OCI-LY3 (cell line): ENCODE measurements at regions not wholly inside any gene's neighbourhood (a gene's known extent, or its start where the extent isn't known, plus 50 kb on each side); places are given as distances from the start of the nearest gene placed in this dataset.

Experiments used
- H2AFZ ChIP-seq: fragments of 200-600, 300-600 bp; shearing (Covaris generic); 2 replicates; pipeline ENCODE4 v1.6.0; 2014; ENCODE audit warnings: antibody characterized with exemption, low read depth, low read length
- H3K27ac ChIP-seq: fragments of 200-600, 300-600 bp; sonication (generic); 2 replicates; pipeline ENCODE4 v1.5.1; 2014; ENCODE audit warnings: mild to moderate bottlenecking, low read length, moderate library complexity, mixed read lengths
- H3K27me3 ChIP-seq: fragments of 200-600, 300-600 bp; sonication (generic); 2 replicates; pipeline ENCODE4 v1.6.1; 2014; ENCODE audit warnings: low read depth, low read length, mixed read lengths
- H3K36me3 ChIP-seq: fragments of 200-600, 300-600 bp; sonication (generic); replicated peaks from 2 replicates; pipeline ENCODE3; 2014; ENCODE audit warnings: low read depth, low read length, mixed read lengths
- H3K4me1 ChIP-seq: fragments of 300-600, 200-600 bp; sonication (generic); 2 replicates; pipeline ENCODE4 v1.6.1; 2014; ENCODE audit warnings: low read length, mixed read lengths
- H3K4me2 ChIP-seq: fragments of 200-600, 300-600 bp; sonication (generic); 2 replicates; pipeline ENCODE4 v1.6.1; 2014; ENCODE audit warnings: low read length, mixed read lengths
- H3K4me3 ChIP-seq: fragments of 300-600, 200-600 bp; sonication (generic); 2 replicates; pipeline ENCODE4 v1.5.1; 2014; ENCODE audit warnings: antibody characterized with exemption, mild to moderate bottlenecking, low read length, moderate library complexity
- H3K79me2 ChIP-seq: fragments of 300-600, 200-600 bp; shearing (Covaris generic); 2 replicates; pipeline ENCODE4 v1.6.1; 2014; ENCODE audit warnings: mild to moderate bottlenecking, low read length, mixed read lengths
- H3K9ac ChIP-seq: fragments of 300-600, 200-600 bp; shearing (Covaris generic); 2 replicates; pipeline ENCODE4 v1.6.0; 2014; ENCODE audit warnings: mild to moderate bottlenecking, low read length, moderate library complexity
- H3K9me3 ChIP-seq: fragments of 200-600, 300-600 bp; shearing (Covaris generic); 2 replicates; pipeline ENCODE4 v1.6.1; 2014; ENCODE audit warnings: low read length, mixed read lengths; ENCODE audit not compliant: insufficient read depth
- H4K20me1 ChIP-seq: fragments of 200-600, 300-600 bp; sonication (generic); 2 replicates; pipeline ENCODE4 v1.6.1; 2016; ENCODE audit warnings: low read length, mixed read lengths; ENCODE audit not compliant: insufficient read depth
- CTCF ChIP-seq: fragments of 200-600, 300-600 bp; sonication (generic); IDR thresholded peaks from 2 replicates; pipeline ENCODE4 v1.5.1; 2014; ENCODE audit warnings: antibody characterized with exemption, low read length, low read depth
- EZH2phosphoT487 ChIP-seq: fragments of 200-600 bp; shearing (Covaris generic); IDR thresholded peaks from 2 replicates; pipeline ENCODE4 v1.6.1; 2018; ENCODE audit warnings: antibody characterized with exemption, mixed run types, low read depth

GRCh38 chr4:115222061-115222460 is 108.6 kb upstream of the NDST4 start:
- Histone ChIP-seq H3K4me2 (no peak overlapping the region), H3K4me3 (no peak overlapping the region), H3K9me3 (no peaks in the 10 kb centered on the region), H3K4me1 (no peaks in the 10 kb centered on the region), H3K27me3 (no peaks in the 10 kb centered on the region), H3K9ac (no peak overlapping the region), H3K79me2 (no peaks in the 10 kb centered on the region), H3K27ac (no peak overlapping the region), H4K20me1 (no peaks in the 10 kb centered on the region), H3K36me3 (no peaks in the 10 kb centered on the region), H2AFZ (no peak overlapping the region)
- TF ChIP-seq CTCF: no peak
- TF ChIP-seq EZH2phosphoT487: no peak

DNA sequence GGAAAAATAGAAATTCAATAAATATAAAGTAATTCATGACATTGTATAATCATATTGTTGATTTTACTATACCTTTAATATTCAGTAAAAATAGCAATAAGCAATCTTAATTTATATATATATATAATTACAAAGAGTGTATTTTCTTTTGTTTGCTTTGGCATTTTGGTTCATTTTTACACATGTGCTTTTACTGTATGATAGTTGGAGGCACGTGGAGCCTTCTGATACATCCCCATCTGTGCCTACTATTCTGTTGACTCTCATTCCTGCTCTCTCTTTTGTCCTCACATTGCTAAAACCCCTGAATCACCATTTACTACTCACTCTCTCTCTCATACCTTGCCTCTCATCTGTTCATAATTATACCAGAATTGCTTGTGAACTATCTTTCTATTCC is 106.4 kb upstream of the NDST4 start:
- Histone ChIP-seq H2AFZ (no peak overlapping the region), H3K9me3 (no peaks in the 10 kb centered on the region), H3K79me2 (no peaks in the 10 kb centered on the region), H3K9ac (no peak overlapping the region), H3K36me3 (no peaks in the 10 kb centered on the region), H3K4me2 (no peak overlapping the region), H3K4me1 (no peaks in the 10 kb centered on the region), H4K20me1 (no peaks in the 10 kb centered on the region), H3K27me3 (no peaks in the 10 kb centered on the region), H3K27ac (no peak overlapping the region), H3K4me3 (no peak overlapping the region)
- TF ChIP-seq EZH2phosphoT487: no peak
- TF ChIP-seq CTCF: no peak

DNA sequence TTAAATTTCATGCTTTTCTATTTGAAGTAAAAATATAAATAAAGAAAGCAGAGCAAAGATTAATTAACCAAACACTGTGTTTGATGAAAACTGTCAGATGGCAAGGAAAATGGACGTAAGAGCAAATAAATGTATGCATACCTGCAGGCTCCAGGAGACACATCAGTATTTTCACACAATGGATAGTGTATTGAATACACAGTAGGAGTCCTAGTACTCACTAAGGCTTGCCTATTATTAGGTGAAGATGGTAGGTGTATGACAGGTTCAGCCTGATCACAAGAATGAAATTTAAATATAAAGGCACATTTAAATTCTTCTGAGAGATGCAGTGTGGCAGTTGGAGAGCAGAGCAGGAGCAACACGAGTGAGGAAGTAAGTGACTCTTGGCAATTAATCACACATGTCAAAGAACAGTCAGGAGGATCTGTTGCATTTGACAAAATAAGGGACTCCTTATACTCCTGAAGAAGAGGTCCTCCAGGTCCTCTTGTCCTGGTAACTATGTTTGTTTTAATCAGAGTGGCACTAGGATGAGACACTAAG is 106.0 kb upstream of the NDST4 start:
- no peak overlapping the region for H3K4me2 ChIP-seq
- no peaks in the 10 kb centered on the region for H3K4me1 ChIP-seq
- no peak overlapping the region for H2AFZ ChIP-seq

GRCh38 chr4:115215935-115216334 is 102.5 kb upstream of the NDST4 start:
- H3K79me2 ChIP-seq: no peaks in the 10 kb centered on the region
- H3K4me1 ChIP-seq: no peaks in the 10 kb centered on the region
- H3K27ac ChIP-seq: no peak overlapping the region
- no peaks in the 10 kb centered on the region for H4K20me1 ChIP-seq
- no peak for TF ChIP-seq CTCF
- TF ChIP-seq EZH2phosphoT487: no peak
- H3K9ac ChIP-seq: no peak overlapping the region
- H3K9me3 ChIP-seq: no peaks in the 10 kb centered on the region
- H2AFZ ChIP-seq: no peak overlapping the region
- no peak overlapping the region for H3K4me2 ChIP-seq
- no peak overlapping the region for H3K4me3 ChIP-seq
- no peaks in the 10 kb centered on the region for H3K36me3 ChIP-seq
- H3K27me3 ChIP-seq: no peaks in the 10 kb centered on the region

More for the DNA sequence above, 106.0 kb upstream of the NDST4 start:
- no peaks in the 10 kb centered on the region for H3K79me2 ChIP-seq
- TF ChIP-seq CTCF: no peak
- H3K27ac ChIP-seq: no peak overlapping the region
- no peak overlapping the region for H3K9ac ChIP-seq
- no peak overlapping the region for H3K4me3 ChIP-seq
- no peaks in the 10 kb centered on the region for H3K27me3 ChIP-seq
- no peaks in the 10 kb centered on the region for H4K20me1 ChIP-seq
- no peaks in the 10 kb centered on the region for H3K9me3 ChIP-seq
- no peaks in the 10 kb centered on the region for H3K36me3 ChIP-seq
